Suprapubic skin (tissue), 3 donors: ENCODE measurements at regions not wholly inside any gene's neighbourhood (a gene's known extent, or its start where the extent isn't known, plus 50 kb on each side); places are given as distances from the start of the nearest gene placed in this dataset.

Experiments used
- CTCF ChIP-seq, 2 donors: fragments of 200-600 bp in 1 of 2; fragments of 450-650 bp in 1 of 2; sonication (generic) in 1 of 2; IDR thresholded peaks; one replicate each; pipeline ENCODE4 v1.5.1; 2016 to 2019; ENCODE audit warnings: antibody characterized with exemption in 2 of 2, mild to moderate bottlenecking in 1 of 2, moderate library complexity in 1 of 2
- EP300 ChIP-seq: sonication (generic); formaldehyde crosslinking; IDR thresholded peaks from one replicate; pipeline ENCODE4 v1.6.1; 2017; ENCODE audit warnings: antibody characterized with exemption

DNA sequence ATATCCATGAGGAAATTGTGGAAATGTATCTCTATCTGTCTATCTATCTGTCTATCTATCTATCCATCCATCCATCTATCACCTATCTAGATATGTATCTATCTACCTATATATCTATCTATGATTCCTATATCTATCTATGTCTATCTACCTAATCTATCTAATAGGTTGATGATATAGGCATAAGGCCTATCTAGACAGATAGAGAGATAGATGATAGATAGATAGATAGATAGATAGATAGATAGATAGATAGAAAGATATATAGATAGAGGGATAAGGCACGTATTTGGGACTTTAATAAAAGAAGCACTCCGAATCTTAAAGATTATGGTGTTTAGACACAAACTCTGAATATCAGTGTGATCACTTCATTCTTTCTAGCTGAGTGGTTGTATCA, 58.1 kb downstream of the DIPK2A start:
- TF ChIP-seq CTCF (IDR thresholded peaks at IDR 0.05): no peak
- no peak for TF ChIP-seq EP300
